IMR-90 (cell line): ENCODE measurements at regions not wholly inside any gene's neighbourhood (a gene's known extent, or its start where the extent isn't known, plus 50 kb on each side); places are given as distances from the start of the nearest gene placed in this dataset.

ENCODE experiments used
- ATAC-seq: fragments of 200-7000 bp; cut with Tn5 transposase; 2 replicates; pipeline ENCODE4 v1.9.1; 2020; ENCODE audit warnings: low read depth, mild to moderate bottlenecking, moderate library complexity
- BruUV-seq: library from RNA; stranded (reverse); fragments of 400-500 nt; replicated peaks from 2 replicates; lab custom pipeline; 2021; lab: Mats Ljungman, UMichigan
- CTCF ChIA-PET: fragments of 300-600 bp; formaldehyde crosslinking; extraction: SDS; loops from one replicate; lab custom pipeline; 2021; ENCODE audit warnings: antibody characterized with exemption; lab: Yijun Ruan, JAX
- POLR2A ChIA-PET: fragments of 300-600 bp; sonication (Branson Sonifier 250); formaldehyde crosslinking; loops from one replicate; lab custom pipeline; 2022; ENCODE audit warnings: antibody characterized with exemption; ENCODE audit not compliant: unreplicated experiment; lab: Charles Lee
- DNase-seq: peaks from one replicate; pipeline ENCODE4 v3.0.0; 2013
- H2AFZ ChIP-seq: replicated peaks from 2 replicates; pipeline ENCODE3; 2013; ENCODE audit warnings: low read length, mild to moderate bottlenecking; ENCODE audit not compliant: poor library complexity
- H2AK5ac ChIP-seq: 2 replicates; pipeline ENCODE4 v1.6.1; 2013; ENCODE audit warnings: low read depth, low read length, inconsistent platforms
- H2AK9ac ChIP-seq: replicated peaks from 2 replicates; pipeline ENCODE3; 2013; ENCODE audit warnings: mild to moderate bottlenecking, low read depth, low read length, moderate library complexity; ENCODE audit not compliant: poor library complexity
- H2BK120ac ChIP-seq: 2 replicates; pipeline ENCODE4 v1.6.1; 2013; ENCODE audit warnings: low read depth, low read length, inconsistent platforms
- H2BK15ac ChIP-seq: 3 replicates; pipeline ENCODE4 v1.6.1; 2013; ENCODE audit warnings: low read depth, low read length, inconsistent platforms
- H2BK20ac ChIP-seq: 2 replicates; pipeline ENCODE4 v1.6.1; 2013; ENCODE audit warnings: low read depth, mild to moderate bottlenecking, inconsistent platforms, low read length, moderate library complexity
- H2BK5ac ChIP-seq: 2 replicates; pipeline ENCODE4 v1.6.1; 2013; ENCODE audit warnings: mild to moderate bottlenecking, low read depth, low read length, inconsistent platforms; ENCODE audit not compliant: poor library complexity, severe bottlenecking
- H3K14ac ChIP-seq: replicated peaks from 2 replicates; pipeline ENCODE4 v1.6.1; 2013; ENCODE audit warnings: low read depth, low read length, inconsistent platforms
- H3K18ac ChIP-seq: 2 replicates; pipeline ENCODE4 v1.6.1; 2013; ENCODE audit warnings: low read depth, low read length, control low read depth
- H3K23ac ChIP-seq: 2 replicates; pipeline ENCODE4 v1.6.1; 2013; ENCODE audit warnings: low read depth, low read length, inconsistent platforms
- H3K27ac ChIP-seq: 2 replicates; pipeline ENCODE4 v1.5.1; 2013; ENCODE audit warnings: mild to moderate bottlenecking, control low read depth, low read length; ENCODE audit not compliant: insufficient read depth
- H3K27me3 ChIP-seq: 2 replicates; pipeline ENCODE4 v1.6.1; 2013; ENCODE audit warnings: low read length; ENCODE audit not compliant: control insufficient read depth, insufficient read depth
- H3K36me3 ChIP-seq: 2 replicates; pipeline ENCODE4 v1.6.1; 2013; ENCODE audit warnings: low read length, mixed read lengths; ENCODE audit not compliant: control insufficient read depth, insufficient read depth
- H3K4ac ChIP-seq: 2 replicates; pipeline ENCODE4 v1.6.1; 2013; ENCODE audit warnings: low read depth, low read length, inconsistent platforms
- H3K4me1 ChIP-seq: 2 replicates; pipeline ENCODE4 v1.6.1; 2013; ENCODE audit warnings: low read length, mixed read lengths; ENCODE audit not compliant: control insufficient read depth, insufficient read depth
- H3K4me2 ChIP-seq: 2 replicates; pipeline ENCODE4 v1.6.1; 2013; ENCODE audit warnings: low read depth, mild to moderate bottlenecking, control low read depth, low read length, moderate library complexity
- H3K4me3 ChIP-seq: 2 replicates; pipeline ENCODE4 v1.5.1; 2013; ENCODE audit warnings: low read depth, mild to moderate bottlenecking, control low read depth, low read length, moderate library complexity; ENCODE audit not compliant: insufficient read depth
- H3K56ac ChIP-seq: 2 replicates; pipeline ENCODE4 v1.6.1; 2013; ENCODE audit warnings: low read length, inconsistent platforms; ENCODE audit not compliant: insufficient read depth; ENCODE audit errors: extremely low read depth
- H3K79me1 ChIP-seq, 2 experiments: 2 replicates each; pipeline ENCODE4 v1.6.1; 2013; ENCODE audit warnings: low read length in 2 of 2, inconsistent platforms in 1 of 2, low read depth in 1 of 2
- H3K9ac ChIP-seq: 2 replicates; pipeline ENCODE4 v1.6.1; 2013; ENCODE audit warnings: low read depth, low read length, control low read depth
- H3K9me1 ChIP-seq: 2 replicates; pipeline ENCODE4 v1.6.1; 2013; ENCODE audit warnings: low read length, inconsistent platforms; ENCODE audit not compliant: insufficient read depth
- H3K9me3 ChIP-seq: 2 replicates; pipeline ENCODE4 v1.6.1; 2013; ENCODE audit warnings: low read length; ENCODE audit not compliant: control insufficient read depth, insufficient read depth
- H4K20me1 ChIP-seq: 2 replicates; pipeline ENCODE4 v1.6.1; 2013; ENCODE audit warnings: low read length, inconsistent platforms; ENCODE audit not compliant: insufficient read depth
- H4K5ac ChIP-seq: 2 replicates; pipeline ENCODE4 v1.6.1; 2013; ENCODE audit warnings: mild to moderate bottlenecking, low read depth, low read length, control low read depth
- H4K8ac ChIP-seq, 2 experiments: 2 replicates each; pipeline ENCODE4 v1.6.1; 2013; ENCODE audit warnings: low read depth in 2 of 2, low read length in 2 of 2, control low read depth in 1 of 2, inconsistent platforms in 1 of 2
- H4K91ac ChIP-seq: 2 replicates; pipeline ENCODE4 v1.6.1; 2013; ENCODE audit warnings: low read depth, low read length, inconsistent platforms; ENCODE audit not compliant: insufficient read depth
- CEBPB ChIP-seq: IDR thresholded peaks from 2 replicates; pipeline ENCODE4 v1.6.1; 2012; ENCODE audit warnings: low read depth, low read length, improper control_type of control experiment
- RCOR1 ChIP-seq: IDR thresholded peaks from 2 replicates; pipeline ENCODE4 v1.6.1; 2012; ENCODE audit warnings: mild to moderate bottlenecking, low read length, improper control_type of control experiment; ENCODE audit not compliant: insufficient replicate concordance
- dilution Hi-C: fragments of 300-500 bp; cut with HindIII; formaldehyde crosslinking; loops from one replicate; pipeline ENCODE4 v1.14.3; 2018; ENCODE audit warnings: low sequenced_read_pairs; ENCODE audit not compliant: unreplicated experiment
- in situ Hi-C: fragments of 300-500 bp; cut with MboI; formaldehyde crosslinking; loops from 3 replicates; pipeline ENCODE4 v1.14.3; 2019; ENCODE audit warnings: low sequenced_read_pairs, inconsistent platforms, mixed read lengths
- intact Hi-C: fragments of 100-400 bp; cut with micrococcal nuclease; formaldehyde crosslinking; loops from 2 replicates; pipeline ENCODE4 v1.10.0; 2022

DNA sequence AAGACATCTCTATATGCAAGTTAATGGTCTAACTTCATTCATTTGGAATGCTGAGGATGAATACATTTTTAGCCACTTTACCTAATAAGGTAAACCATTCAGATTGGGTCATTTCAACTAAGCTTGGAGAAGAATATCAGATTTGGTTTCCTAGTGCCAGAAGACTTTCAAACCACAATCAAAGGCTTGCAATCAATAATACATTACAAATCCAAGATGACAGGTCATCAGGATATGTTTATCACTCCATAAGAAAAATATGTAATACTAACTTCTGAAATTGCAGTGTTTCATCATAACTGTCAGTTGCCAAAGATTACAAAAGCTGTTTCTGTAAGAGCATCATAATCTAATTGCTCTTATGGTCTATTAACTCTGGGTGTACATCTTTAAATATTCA lies 654.0 kb downstream of the COL12A1 start:
- H3K9me1 ChIP-seq, result no peaks in the 10 kb centered on the region
- no peak overlapping the region for H4K91ac ChIP-seq
- peak; percentile 71 for DNase-seq
- no peak overlapping the region for H2AK5ac ChIP-seq
- peak overlapping the region; percentile 46 for H2BK120ac ChIP-seq
- no peak overlapping the region for H3K4me2 ChIP-seq
- TF ChIP-seq RCOR1 (no peak), CEBPB (peak; percentile 53)
- no peak overlapping the region for H4K5ac ChIP-seq
- in situ Hi-C loops, result no loop called here
- intact Hi-C loops, result no loop called here
- no peak overlapping the region for H3K23ac ChIP-seq
- H3K4me1 ChIP-seq, result no peaks in the 10 kb centered on the region; the same call in 1 of the 2 replicates
- BruUV-seq, result no TSS peak
- no peaks in the 10 kb centered on the region for H3K27me3 ChIP-seq
- no peaks in the 10 kb centered on the region for H3K9me3 ChIP-seq
- H2BK5ac ChIP-seq, result peak overlapping the region; percentile 60
- no peak overlapping the region for H3K56ac ChIP-seq
- ATAC-seq, result peak; percentile 42; the same call in 1 of the 2 replicates
- H2AFZ ChIP-seq, result no peak overlapping the region
- dilution Hi-C loops, result no loop called here
- peak overlapping the region; percentile 14; the same call in 1 of the 2 replicates for H2BK20ac ChIP-seq
- no peak overlapping the region for H2BK15ac ChIP-seq
- H2AK9ac ChIP-seq, result no peak overlapping the region
- no peaks in the 10 kb centered on the region for H3K79me1 ChIP-seq
- H4K20me1 ChIP-seq, result no peaks in the 10 kb centered on the region
- ChIA-PET CTCF (no interaction called here), POLR2A (no interaction called here)
- H3K14ac ChIP-seq, result no peak overlapping the region
- H3K18ac ChIP-seq, result peak overlapping the region; percentile 12; the same call in 1 of the 2 replicates
- H3K9ac ChIP-seq, result no peak overlapping the region
- no peaks in the 10 kb centered on the region for H3K36me3 ChIP-seq
- H4K8ac ChIP-seq, result no peak overlapping the region; a peak in 1 of 4 replicates
- no peak overlapping the region for H3K4ac ChIP-seq
- no peak overlapping the region for H3K27ac ChIP-seq
- H3K4me3 ChIP-seq, result no peak overlapping the region
